ENCODE measurements at regions not wholly inside any gene's neighbourhood (a gene's known extent, or its start where the extent isn't known, plus 50 kb on each side); places are given as distances from the start of the nearest gene placed in this dataset.

- DNase-seq (ENCODE audit: low spot score), result no peak
Observed at GRCh38 chr14:101025696-101026095, 122.2 kb upstream of the RTL1 start.

DNA sequence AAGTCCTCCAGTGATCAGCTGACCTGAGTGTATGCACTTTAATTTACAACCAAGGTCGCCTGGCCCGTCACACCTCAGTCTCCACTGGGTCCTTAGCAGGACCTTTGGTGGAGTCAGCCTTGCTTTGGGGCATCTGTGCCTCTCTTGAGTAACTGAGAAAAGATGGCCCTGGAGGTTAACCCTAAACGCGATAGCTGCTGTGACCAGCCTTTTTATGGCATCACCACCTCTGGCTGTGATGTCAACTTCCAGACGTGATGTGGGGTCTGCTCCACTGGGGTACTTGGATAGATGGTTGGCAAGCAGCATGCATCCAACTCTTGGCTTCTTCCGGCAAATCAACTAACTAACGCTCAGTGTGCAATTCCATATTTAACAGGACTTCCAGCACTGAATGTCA is 122.8 kb upstream of the RTL1 start:
- DNase-seq (ENCODE audit: low spot score), result no peak

DNA sequence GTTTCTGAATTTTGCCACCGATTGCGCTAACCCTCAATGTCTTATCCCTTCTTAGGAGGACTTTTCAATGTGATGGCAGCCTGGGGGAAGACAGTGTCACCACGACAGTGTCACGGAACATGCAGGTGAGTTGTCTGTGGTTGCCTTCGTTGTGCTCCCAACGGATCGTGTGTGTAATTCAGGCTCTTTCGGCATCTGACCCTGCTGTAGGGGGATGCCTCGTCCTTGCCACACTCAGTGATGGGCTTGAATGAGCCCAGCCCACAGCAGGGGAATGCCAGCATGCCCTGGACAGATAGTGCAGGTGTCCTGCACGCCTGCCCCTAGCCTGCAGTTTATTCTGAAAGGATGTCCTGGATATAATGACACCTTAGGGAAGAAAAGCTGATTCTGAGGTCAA is 123.8 kb upstream of the RTL1 start:
- DNase-seq (ENCODE audit: low spot score), result no peak

- DNase-seq (ENCODE audit: low spot score), result no peak
Observed at GRCh38 chr14:101027966-101028365, 124.4 kb upstream of the RTL1 start.

GRCh38 chr14:101028971-101029667 is 125.6 kb upstream of the RTL1 start:
- no peak for DNase-seq (ENCODE audit: low spot score)

- no peak for DNase-seq (ENCODE audit: low spot score)
Observed at GRCh38 chr14:101029668-101030290, 126.3 kb upstream of the RTL1 start.

DNA sequence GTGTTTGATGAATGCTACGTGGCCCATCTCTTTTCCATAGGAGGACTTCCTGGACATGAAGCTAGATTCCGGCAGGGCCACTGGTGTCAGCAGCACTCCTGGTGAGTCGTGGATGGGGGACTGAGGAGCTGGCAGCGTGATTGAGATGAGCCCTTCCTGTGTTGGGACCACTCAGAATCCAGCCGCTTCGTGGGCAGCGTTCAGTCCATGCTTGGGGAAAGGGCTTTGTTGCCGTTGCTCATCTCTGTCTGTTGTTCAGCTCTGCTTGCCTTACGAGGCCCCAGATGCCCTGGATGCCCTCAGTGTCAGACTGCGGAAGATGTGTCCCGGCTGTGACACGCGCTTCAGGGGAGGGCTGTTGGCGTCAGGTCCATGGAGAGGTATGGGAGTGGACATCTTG is 127.1 kb upstream of the RTL1 start:
- DNase-seq (ENCODE audit: low spot score), result no peak

GRCh38 chr14:101031186-101031585 is 127.7 kb upstream of the RTL1 start:
- no peak for DNase-seq (ENCODE audit: low spot score)

DNA sequence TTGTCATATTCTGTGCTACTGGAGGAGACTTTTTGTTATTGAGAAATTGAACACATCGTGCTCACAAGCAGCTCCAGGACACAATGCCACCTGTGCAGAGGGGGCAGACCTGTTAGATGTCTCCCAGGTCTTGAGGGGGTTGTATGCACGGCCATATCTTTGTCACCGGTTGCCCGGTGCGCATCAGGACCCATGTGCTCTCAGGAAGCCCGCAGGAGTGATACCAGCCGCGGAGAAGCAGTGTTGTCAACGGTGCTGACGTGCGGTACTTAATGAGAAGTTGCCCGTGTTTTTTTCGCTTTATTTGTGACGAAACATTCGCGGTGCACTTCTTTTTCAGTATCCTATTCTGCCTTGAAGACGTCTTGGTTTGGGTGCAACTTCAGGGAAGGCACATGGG is 128.2 kb upstream of the RTL1 start:
- DNase-seq (ENCODE audit: low spot score), result no peak

DNA sequence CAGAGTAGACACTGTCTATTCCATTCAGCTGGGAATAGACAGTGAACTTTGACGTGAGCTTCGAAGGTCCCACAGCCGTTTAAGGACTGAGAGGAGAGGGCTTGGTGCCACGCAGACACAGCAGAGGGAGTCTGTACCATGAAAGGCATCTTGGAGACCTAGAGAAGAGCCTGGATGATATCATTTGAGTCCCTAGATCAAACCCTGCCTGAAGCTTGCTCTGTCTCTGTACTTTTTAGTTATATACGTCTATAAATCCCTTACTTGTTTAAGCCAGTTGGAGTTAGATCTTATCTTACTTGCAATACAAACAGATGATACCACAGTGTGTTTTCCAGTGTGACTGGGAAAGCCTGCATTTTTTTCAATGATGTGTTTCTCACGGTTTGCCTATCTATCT is 128.9 kb upstream of the RTL1 start:
- no peak for DNase-seq (ENCODE audit: low spot score)

DNA sequence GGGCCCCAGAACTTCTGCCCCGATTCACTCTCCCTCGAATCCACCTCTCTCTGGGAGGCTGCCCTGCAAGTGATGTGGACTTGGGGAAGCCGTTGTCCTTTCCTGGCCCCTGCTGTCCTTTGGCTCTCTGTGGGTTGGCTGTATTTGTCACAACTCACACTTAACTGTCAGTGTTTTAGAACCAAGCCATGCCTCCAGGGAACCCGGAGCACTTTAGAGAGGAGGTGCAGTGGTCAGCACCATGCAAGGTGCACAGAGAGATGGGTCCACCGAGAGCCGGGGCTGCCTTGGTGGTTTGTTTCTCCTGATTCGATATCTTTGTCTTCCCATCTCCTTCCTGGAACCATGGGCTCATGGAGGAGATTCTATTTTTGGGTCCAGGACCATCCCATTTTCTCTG is 129.5 kb upstream of the RTL1 start:
- no peak for DNase-seq (ENCODE audit: low spot score)

GRCh38 chr14:101033446-101034165 is 130.1 kb upstream of the RTL1 start:
- no peak for DNase-seq (ENCODE audit: low spot score)

GRCh38 chr14:101034986-101035385 is 131.5 kb upstream of the RTL1 start:
- no peak for DNase-seq (ENCODE audit: low spot score)

DNA sequence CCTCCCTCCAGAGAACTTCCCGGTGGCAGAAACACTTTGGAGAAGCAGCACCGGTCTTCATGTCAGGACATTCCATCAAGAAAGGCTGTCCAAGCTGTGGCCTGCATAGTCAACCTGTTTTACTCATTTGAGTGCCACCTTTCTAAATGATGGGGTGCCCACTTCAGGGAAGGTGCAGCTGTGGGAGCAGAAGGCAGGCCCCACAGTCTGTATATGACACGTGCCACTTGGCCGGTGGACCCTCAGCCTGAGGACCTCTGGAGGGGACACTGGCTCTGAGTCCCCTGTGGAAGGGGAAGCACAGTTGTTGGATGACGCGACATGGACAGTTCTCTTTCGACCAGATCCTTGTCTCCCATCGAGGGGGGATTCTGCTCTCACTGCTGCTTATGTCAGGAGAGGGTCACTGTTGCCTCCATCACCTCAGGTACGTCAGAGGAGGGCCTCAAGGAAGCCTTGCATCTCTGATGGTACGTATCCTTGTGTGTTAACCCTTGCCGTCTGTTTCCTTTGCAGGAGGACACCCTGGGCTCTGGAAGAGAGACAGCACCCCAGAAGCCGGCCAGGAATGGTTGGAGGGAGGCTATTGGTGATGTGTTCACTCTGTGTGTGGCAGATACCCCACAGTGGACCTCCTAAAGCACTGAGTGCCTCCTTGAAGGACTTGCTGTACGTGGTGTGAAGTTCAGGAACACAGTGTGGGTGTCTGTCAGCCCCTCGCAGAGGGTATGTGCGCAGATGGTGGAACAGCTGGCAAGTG is 132.1 kb upstream of the RTL1 start:
- DNase-seq (ENCODE audit: low spot score), result no peak

GRCh38 chr14:101037021-101037817 is 133.7 kb upstream of the RTL1 start:
- DNase-seq (ENCODE audit: low spot score), result no peak

DNA sequence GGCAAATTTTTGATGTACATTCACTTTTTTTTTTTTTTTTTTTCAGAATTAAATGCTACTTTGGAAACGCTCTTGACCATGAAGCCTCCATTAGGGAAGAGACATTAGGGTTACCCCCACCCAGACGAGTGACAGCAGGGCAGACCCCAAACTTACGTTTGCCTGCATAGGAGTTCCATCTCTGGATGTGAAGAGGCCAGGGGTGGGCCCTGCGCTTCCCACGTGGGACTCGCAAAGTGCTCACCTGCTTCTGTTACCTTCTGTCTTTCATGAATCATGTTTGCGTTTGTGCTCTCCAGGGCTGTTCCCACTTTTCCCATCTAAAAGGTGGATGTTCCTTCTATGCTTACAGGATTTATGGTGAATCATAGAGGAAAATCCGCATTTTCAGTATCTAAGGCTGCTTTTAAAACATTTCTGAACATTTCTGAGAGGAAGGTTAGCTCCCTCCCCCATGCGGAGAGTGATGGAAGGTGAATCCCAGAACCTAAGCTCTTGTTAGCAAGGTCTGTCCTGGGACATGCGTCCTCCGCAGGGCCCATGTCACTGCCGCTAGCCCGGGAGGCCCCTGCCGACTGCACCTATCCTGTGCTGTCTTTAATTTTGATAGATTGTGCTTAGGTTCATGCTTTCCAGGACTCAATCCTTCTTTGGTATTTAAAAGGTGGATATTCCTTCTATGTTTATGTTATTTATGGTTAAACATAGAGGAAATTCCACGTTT is 135.7 kb upstream of the RTL1 start:
- no peak for DNase-seq (ENCODE audit: low spot score)

DNA sequence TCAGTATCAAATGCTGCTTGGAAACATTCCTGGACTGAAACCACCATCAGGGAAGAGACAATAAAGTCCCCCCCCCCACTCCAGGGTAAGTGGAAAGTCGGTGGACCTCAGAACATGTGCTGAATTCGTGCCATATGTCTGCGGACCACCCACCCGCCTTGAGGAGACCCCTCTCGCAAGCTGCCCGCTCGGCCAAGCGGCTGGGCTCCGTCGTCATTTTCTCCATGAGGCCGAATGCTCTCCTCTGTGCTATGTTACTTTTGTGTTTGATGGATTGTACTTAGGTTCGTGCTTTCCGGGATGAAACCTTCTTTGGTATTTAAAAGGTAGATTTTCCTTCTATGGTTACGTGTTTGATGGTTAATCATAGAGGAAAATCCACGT is 136.2 kb upstream of the RTL1 start:
- no peak for DNase-seq (ENCODE audit: low spot score)

GRCh38 chr14:101040538-101041442 is 137.3 kb upstream of the RTL1 start:
- DNase-seq (ENCODE audit: low spot score), result no peak

DNA sequence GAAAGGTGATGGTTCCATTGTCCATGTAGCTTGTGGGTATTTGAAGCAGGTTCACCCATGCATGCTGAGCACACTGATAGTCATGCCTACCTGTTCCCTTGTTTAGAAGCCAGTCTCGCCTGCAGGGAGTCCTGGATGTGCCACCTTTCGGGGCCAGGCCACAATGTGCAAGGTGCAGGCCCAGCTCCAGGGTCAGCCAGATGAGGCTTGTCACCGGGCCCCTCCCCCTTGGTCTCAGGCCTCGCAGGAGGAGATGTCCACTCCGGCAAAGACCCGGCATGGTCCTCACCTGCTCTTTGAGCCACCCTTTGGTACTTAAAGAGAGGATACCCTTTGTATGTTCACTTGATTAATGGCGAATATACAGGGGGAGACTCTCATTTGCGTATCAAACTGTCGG is 140.4 kb upstream of the RTL1 start:
- no peak for DNase-seq (ENCODE audit: low spot score)

DNA sequence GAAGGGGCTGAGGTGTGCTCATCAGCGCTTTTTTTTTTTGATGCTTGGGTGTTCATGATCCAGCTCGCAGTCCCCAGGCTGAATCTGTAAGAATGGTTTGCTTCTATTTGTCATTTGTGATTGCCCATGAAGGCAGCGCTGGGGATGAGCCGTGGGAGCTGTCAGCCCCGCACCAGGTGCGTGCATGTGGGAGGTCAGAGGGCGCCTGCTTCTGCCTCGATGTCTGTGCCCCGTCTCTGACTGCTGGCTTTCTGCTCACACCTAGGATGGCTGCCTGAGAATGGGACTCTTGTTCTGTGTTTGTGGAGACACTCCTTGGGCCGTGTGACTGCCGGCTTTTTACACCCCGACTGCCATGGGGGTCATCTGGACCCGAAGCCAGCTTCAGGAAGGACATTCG is 141.2 kb upstream of the RTL1 start:
- DNase-seq (ENCODE audit: low spot score), result no peak

All from LoVo (cell line).